ENCODE measurements at regions not wholly inside any gene's neighbourhood (a gene's known extent, or its start where the extent isn't known, plus 50 kb on each side); places are given as distances from the start of the nearest gene placed in this dataset.
A peak's percentile ranks its signal among the peaks of the same experiment; 100 is the strongest.

DNA sequence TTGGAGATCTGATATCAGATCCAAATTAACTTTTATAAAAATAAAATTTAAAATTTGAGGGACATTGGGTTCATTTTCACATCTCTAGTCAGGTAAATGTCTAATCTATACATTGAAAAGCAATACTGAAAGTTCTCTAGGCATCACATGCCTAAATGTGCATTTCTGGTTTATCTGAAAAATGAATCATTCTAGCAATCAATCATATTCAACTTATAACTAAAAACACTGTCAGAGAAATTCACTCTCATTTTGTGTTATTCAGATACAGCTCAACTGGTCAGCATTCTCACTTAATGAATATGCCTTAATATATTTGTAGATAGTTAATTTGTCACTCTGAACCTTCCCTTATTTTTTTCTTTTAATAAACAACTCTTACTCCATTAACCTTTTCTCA, 243.2 kb downstream of the CASP12 start:
- no peak for DNase-seq (ENCODE audit: low read depth, low spot score)

DNA sequence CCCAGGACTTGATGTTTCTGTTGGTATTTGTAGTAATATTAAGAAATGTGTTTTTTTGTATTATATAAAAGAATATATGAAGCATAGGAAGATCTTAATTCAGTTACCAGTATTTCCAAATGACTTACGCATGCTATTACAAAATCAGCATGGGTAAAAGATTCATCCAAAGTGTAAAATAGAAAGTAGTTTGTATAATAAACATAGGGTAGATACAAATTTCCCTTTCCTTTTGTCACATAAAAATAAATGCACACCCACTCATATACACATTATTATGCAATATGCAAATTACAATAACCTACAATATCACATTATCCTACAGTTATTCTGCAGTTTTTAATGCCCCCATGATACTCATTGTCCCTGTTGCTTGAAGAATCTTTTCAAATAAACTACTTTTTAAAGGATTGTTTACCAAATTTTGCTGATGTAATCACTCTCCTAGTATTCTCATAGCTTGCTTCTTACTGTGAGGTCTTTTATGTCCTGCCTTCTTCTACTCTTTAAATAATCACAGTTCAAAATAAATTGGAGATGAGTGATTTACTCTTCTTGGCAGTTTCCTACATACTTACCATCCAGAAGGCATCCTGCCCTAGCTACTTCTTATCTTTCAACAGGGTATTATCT, 244.0 kb downstream of the CASP12 start:
- no peak for DNase-seq (ENCODE audit: low read depth, low spot score)

DNA sequence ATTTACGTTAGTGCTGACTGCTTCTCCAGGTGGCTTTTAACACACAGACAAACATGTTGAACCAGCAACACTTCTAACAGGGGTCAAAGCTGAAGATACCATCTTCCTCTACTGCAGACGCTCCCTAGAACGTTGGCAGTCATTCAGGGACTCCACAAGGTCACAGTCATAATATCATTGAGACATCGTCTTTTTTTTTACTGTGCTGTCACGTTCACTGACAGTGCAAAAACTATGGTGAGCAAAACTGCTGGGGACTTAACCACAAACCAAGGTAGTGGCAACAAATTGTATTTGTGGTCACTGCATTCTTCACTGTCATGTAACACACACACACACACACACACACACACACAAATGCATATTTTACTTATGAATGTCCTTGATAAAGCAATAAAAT, 244.9 kb downstream of the CASP12 start:
- no peak for DNase-seq (ENCODE audit: low read depth, low spot score)

DNA sequence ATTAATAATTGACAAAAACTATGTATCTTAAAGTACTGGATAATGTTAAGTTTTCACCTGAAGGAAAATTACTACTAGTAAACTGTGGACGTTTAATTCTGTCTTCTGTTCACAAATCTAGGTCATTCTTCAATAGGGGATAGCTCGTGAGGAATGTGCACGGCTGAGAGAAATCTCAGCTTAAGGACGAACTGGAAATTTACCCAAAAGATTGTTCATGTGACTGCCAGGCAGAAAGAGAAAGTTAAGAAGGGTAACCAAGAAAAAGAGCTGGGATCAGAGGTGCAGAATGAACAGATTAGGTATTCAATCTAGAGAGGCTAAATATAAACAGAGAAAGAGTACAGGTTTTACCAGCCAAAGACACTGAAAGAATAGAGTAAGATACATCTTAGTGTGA, 245.3 kb downstream of the CASP12 start:
- DNase-seq (ENCODE audit: low read depth, low spot score) = no peak

DNA sequence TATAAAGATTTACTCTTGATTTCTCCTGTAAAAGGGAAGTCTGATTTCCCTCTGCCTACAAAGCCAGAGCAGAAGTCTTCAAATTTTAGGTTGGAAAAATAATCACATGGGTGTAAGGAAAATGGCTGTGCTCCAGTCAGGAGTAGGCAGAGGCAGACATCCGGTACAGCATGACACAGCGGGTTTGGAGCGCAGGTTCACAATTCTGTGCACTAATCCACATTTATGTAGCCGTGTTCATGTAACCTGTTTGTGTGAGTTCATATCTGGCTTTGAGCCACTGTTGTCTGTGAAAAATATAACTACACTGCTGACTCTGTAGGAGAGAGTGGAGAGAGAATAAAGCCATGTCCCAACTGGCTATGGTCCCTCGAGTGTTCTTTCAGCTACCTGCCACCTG, 248.0 kb downstream of the CASP12 start:
- no peak for DNase-seq (ENCODE audit: low read depth, low spot score)

DNA sequence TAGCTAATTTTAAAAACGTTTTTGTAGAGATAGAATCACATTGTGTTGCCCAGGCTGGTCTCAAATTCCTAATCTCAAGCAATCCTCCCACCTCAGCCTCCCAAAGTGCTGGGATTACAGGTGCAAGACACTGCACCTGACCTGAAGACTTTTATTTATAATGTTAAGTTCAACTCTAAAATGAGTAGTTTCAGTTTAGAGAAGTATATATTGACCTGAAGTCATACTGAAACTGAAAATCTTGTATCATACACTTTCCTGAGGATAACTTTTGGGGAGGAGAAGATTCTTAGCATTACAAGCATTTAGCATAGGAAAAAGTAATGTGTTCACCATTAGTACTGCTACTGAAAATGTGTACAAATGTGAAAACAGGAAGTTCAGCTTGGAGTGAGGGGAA, 249.3 kb downstream of the CASP12 start:
- no peak for DNase-seq (ENCODE audit: low read depth, low spot score)

DNA sequence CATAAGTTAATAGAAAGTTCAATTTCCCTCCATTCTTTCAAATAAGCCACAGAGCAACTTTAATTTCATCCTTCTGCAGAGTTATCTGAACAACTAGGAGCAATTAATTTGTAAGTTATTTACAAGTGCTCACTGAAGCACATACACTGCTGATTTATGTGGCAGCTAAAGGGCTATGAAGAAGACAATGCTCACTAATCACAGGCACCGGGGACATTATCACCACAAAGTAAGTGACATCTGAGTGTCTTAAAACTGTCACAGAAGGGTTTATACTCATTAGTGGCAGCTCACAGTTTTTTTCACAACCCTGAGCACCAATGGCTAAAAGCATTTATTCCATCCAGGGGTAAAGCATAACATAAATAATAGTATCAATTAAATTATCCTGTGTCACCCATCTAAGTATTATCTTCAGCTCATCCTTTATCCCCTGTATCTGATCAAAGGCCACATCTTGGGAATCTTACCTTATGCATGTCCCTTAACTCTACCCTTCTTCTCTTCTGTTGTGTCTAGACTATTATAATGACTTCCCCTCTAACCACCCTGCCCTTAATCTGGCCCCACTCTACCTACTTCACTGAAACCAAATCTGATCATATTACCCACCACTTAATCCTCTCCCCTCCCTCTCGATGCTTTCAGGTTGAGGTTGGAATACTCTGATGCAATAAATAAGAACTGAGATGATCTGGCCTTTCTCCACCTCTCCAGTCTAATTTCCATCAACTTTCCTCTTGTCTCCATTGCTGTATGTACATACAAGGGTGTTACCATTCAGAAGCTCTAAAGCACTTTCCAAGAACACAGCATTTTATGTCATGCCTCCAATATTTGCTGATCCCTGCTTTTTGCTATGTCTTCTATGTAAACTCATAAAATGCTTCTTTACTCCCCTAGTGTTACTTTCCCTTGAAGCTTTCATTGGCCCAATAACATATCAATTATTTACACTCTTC, 252.7 kb downstream of the CASP12 start:
- DNase-seq (ENCODE audit: low read depth, low spot score) = no peak

DNA sequence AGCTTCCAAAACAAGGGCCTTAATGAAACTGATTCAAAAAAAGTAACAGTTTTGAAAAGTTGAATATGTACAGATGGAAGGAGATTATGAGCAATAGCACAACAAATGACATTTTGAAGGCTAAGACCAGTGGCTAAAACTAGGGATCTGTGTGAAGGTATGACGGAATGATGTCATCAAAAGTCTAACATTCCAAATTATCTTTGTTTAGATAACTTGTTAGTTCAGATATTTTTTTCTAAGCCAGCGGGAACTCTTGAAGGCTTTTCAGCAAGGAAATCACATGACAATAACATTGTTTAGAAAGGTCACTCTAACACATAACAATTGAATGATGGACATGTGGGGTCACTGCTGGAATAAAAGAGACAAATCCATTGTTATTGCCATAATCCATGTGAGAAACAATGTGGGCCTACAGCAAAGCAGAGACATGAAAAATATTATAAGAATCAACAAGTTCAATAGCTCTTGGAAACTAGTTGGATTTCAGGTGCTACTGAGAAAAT, 260.5 kb downstream of the CASP12 start:
- DNase-seq (ENCODE audit: low read depth, low spot score) = no peak

DNA sequence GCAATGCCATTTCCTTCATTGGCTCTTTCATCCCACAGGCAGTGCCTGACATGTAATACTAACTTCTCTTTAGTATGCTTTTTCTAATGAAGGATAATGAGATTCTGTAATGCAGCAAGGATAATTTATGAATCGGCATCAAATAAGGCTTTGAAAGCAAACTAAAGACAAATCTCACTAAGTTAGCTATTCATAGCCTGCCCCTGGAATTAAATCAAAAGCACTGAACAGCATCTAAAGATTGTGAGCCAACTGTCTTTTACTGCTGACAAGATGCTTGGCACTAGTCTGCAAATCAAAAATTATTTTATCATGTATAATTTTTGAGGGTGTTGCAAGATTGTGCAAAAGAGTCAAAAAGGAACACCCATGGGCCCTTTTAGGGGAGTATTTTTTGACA, 265.0 kb downstream of the CASP12 start:
- DNase-seq (ENCODE audit: low read depth, low spot score) = no peak

DNA sequence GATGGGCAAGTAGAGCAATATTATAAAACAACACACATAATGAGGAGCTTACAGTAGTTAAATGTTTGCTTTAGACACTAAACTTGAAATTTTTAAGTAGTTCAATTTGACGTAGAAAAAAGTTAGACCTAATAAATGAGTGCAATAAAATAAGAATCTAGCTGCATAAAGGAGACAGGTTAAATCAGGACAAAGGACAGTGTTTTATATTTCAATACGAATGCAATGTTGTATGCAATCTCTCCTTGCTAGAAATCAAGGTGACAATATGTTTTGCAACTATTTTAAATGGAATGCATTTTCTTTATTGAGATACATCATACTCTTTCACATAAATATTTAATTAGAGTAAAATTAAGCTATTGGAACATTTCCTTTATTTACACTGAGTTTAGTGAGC, 267.9 kb downstream of the CASP12 start:
- DNase-seq (ENCODE audit: low read depth, low spot score) = no peak

DNA sequence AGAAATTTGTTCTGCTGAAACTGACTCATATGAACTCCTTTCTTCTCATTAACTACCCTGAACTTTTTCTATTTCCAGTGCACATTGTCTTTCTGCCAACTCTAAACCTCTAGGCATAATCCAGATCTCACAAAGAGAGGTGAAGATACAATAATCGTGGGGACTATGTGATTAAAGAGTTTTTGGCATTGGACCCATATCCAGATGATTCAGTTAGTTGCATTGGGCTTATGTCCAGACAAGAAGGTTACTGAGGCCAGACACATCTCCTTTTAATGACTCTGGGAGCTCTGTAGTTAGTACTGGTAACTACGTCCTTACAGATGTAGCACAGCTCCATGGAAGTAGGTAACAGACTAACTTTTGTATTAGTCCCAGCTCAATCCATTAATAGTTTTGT, 273.0 kb downstream of the CASP12 start:
- no peak for DNase-seq (ENCODE audit: low read depth, low spot score)

DNA sequence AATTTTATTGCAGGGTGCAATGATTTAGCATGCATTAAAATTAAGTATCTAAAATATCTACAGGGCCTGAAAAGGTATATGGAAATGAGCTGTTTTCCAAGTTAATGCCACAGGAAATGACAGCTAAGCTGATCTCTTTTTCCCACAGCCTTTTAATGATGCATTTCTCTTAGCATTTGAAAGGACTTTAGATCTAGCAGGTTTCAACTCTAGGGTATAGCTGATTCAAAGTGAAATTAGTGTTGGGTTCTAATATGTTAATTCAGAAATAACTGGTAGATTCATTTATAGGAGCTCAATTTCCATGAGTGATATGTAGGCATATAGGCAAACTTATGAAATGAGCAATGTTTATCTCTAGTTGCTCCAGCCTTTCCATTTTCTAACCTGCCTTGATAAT, 274.2 kb downstream of the CASP12 start:
- no peak for DNase-seq (ENCODE audit: low read depth, low spot score)

DNA sequence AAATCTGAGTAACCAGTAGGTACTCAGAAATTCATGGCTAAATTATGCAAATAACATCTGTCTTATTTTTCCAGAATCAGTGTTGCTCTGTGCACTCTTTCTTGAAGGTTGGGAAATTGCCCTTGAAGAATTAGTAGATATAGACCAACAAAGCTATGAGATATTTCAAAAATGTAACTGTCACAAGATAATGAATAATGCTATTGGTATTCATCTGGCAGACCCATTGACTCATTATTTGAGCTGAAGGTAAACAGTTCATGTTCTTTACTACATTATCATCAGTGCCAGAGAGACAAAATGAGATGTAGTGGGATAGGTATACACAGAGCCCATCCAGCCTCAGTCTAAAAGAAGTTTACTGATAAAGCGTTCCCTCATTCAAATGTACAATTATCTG, 274.7 kb downstream of the CASP12 start:
- DNase-seq (ENCODE audit: low read depth, low spot score) = no peak

DNA sequence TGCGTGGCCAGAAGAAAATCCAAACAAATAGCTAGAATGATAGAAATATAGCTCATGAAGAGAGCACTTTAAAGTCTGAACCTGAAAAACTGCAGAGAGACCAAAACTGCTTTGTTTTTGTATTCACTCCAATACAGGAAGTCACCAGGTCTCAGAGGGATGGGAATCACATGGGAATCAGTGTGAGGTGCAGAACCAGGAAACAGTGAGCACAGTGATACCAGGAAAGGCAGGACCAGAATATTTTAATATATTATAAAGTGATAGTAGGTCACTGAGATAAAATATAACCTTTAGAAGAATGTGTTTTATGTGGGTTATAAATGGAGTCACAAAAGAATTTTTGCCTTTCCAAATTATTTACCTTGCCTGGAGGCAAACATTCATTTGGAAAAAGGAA, 277.3 kb downstream of the CASP12 start:
- no peak for DNase-seq (ENCODE audit: low read depth, low spot score)

DNA sequence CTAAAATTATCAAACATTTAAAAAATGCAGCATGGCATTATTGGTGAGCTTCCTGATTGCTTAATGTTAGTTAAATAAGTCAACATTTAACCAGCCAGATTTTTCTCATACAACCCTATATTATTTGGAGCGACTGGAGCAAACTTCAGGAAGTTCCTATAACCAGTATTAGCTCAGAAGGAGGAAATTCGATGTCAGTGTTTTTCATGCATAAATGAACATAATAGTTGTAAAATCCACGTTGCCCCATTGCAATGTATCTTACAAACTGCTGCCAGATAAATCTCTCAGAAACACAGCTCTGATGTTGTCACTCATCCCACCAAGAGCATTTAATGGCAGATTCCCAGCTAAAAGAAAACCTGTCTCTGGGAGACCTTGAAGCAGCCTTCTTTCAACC, 278.5 kb downstream of the CASP12 start:
- DNase-seq (ENCODE audit: low read depth, low spot score) = no peak

DNA sequence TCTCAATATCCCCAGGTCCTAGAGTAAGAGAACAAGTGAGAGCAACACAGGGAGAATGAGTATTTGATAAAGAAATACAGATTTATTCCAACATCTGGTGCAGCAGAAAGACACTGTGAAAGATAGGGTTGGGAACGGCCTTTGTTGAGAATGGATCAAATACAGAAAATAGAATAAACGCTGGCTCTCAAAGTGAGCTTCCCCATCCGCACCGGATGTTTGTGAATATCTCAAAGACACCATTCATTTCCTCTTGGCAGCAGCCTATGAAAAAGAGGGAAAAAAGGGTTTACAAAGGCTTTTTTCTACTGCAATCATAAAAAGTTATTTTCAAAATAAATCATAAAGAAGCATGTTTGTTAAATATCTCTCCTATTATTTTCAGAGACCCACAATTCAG, 279.3 kb downstream of the CASP12 start:
- DNase-seq (ENCODE audit: low read depth, low spot score) = no peak

DNA sequence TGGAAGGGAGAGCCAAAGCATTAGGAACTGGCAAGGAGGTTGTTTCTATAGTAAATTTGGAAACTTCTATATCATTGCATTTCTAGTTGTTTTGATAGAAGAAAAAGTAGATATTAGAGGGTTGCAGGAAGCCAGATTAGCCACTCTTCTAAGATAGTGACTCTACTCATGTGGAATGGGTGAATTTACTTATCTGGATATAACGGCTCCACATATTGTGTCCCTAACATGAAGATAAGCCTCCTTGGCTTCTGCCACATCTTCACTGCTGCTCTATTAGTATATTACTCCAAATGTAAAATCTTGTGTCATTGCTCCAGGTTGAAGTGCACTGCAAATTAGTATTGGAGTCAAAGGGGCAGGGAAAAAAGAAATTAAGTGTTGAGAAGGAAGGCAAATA, 283.3 kb downstream of the CASP12 start:
- no peak for DNase-seq (ENCODE audit: low read depth, low spot score)

DNA sequence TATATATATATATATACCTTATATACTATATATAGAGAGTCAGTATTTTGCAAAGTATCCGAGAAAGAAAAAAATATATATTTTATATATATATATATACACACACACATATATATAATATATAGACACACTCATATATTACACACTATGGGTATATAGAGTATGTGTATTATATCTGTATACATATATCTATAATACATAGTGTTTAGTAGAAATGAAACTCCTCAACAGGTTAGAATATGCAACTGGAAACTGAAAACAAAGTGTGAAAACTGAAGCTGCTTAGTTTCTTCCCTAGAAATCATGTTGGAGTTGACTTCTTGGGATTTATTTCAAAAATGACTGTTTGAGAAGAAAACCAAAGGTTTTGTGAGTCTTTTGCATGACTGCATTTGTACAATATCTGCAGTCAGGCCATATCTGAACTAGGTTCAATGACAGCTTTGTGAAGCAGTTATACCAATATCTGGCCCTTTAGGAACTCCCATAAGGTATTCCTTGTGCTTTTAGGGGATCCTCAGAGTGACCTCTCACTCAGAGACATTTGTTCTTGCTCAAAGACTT, 284.1 kb downstream of the CASP12 start:
- DNase-seq (ENCODE audit: low read depth, low spot score) = no peak

DNA sequence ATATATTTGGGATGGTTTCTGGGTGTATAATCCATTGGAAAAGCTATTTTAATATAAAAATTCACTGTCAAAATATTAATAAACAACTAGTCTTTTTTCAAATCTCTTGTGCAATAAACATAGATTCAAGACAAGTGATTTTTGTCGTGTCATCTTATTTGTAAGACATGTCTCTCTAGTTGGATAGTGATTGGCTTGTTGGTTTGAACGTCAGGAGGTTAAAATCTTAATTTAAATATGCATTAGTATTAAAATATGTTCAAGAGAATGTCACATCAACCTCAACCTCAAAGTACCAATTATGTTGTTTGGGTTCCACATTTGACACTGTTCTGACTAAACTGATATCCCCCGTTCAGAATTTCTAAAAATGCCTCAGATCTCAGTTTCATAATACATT, 287.6 kb downstream of the CASP12 start:
- DNase-seq (ENCODE audit: low read depth, low spot score) = no peak

DNA sequence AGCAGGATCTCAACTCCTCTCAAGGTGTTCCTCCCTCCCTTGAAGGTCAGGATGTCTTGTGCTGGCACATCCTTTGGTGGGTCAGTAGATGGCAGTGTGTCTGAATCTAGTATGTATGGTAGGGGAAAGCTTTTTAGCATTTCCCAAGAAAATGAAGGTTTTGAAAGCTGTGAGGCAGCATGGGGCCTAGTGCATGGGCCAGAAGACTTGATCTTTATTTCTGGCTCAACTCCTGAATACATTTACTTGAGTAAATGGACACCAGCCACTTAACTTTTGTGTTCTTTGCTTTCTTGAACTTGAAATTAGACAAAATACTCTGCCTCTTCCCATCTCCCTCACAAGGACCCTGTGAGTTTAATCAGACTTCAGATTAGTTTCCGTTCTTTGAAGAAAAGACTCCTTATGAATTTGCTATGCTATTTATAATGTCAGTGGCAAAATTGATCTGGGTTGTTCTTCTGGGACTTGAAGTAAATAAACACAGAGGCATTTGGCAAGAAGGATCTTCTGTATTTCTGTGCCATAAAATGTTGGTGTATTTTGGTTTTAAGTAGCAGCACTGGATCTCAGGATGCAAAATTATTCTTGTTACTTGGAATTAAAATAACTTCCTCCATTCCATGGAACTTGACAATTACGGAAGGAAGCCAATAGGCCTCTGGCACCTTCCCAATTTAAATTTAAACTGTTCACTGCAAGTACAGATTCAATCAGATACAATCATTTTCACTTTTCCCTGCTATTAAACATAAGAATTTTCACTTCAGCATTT, 288.8 kb downstream of the CASP12 start:
- peak; percentile 60 for DNase-seq (ENCODE audit: low read depth, low spot score)

DNA sequence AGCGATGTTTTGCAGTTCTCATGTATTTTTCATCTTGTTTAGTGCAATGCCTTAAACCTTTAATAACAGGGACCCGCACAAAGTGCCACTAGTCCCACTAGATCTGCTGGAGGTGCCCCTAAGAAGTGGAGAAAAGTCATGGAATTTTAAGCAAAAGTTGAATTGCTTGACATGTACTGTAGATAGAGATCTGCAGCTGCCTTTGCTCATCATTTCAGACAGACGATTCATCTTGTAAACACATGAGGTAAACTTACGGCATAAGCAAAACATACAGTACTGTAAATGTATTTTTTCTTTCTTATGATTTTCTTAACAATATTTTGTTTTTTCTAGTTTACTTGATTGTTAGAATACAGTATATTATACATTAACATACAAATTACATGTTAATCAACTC, 295.6 kb downstream of the CASP12 start:
- DNase-seq (ENCODE audit: low read depth, low spot score) = no peak

Data from smooth muscle cell of the brain vasculature (primary cell).